GM18870 (cell line): ENCODE measurements at regions not wholly inside any gene's neighbourhood (a gene's known extent, or its start where the extent isn't known, plus 50 kb on each side); places are given as distances from the start of the nearest gene placed in this dataset.

Experiments used
- ATAC-seq: cut with Tn5 transposase; IDR thresholded peaks from one replicate; pipeline ENCODE4 v1.9.1; 2021; ENCODE audit warnings: moderate library complexity; ENCODE audit not compliant: unreplicated experiment

DNA sequence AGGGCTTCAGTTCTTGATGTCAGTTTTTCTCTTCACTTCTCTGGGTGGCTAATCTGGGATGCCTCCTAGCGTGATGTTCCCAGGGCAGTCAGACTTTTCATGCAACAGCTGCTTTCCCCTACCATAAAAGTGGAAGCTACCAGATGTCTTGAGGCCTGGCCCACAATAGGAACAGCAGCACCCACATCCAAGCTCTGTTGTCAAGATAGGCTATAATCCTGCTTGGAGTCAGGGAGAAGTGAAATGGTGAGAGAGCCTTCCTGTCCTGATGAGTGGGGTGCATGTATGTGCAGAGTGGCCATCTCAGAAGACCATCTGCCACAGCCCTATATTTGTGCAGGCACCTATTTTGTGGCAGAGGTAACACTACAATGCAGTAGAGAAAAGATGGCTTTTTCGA is 108.0 kb downstream of the HTR5A start:
- no peak for ATAC-seq

DNA sequence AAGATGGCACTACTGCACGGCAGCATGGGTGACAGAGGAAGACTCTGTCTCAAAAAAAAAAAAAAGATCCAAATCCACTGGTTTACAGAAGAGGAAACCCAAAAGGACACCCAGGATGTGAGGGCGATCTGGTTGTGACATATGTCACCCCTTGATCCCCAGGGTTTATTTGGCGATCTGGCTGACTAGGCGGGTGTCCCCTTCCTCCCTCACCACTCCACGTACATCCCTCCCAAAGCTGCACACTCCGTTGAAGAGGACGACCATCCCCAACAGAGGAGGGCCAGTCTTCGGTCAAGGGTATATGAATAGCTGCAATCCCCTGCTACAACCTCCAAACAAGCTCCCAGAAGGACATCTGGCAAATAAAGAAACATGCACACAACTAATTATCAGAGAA is 111.6 kb downstream of the HTR5A start:
- ATAC-seq, result no peak

GRCh38 chr7:155182406-155182970 is 112.4 kb downstream of the HTR5A start:
- ATAC-seq, result no peak

DNA sequence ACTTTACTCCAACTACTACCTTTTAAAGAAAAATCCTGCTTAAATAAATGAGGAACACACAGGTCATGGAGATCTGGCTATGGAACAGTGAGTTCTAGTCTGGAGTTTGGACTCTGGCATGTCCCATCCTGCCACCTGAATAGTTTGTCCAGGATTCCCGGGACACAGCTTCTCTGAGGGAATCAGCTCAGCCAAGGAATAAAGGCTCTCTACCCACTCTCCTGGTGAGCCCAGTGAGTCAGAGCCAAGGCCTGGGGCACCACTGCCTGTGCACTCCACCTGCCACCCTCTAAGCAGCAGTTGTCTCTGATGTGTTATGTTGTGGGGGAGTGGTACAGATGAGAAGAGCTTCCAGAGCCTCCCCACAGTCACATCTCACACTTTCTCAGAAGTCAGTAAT is 113.5 kb downstream of the HTR5A start:
- no peak for ATAC-seq

- no peak for ATAC-seq
Measured at GRCh38 chr7:155184923-155185322, 112.8 kb upstream of the INSIG1 start.

DNA sequence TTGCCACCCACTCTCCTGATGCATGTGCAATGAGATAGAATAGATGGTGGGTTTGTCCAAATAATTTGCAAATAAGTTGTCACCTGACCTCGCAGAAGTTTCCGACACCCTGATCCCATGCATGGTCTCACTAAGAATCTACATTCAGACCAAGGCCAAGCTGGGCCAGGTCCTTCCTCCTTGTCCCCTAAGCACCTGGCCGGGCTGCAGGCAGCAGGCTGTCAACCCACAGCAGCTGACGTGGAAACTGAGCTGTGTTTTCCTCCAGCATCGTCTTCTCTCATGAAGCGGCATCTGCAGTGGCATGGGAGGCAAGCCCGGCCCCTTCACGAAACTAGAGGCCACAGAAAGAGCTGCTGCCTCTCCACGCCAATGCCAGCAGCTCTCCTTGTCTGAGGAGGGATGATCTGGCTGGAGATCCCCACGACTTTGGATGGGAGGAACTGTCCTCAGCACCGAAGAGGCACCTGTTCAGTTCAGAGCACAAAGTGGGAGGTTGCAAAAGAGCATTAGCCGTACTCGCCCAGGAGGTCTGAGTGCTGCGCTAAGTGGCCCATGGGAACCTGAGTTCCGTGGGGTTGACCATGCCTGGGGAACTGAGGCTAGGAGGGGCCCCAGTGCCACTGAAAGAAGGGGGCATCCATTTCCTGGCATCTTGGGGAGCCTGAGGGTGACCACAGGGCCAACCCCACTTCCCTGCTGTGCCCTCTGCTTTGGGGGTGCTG is 110.5 kb upstream of the INSIG1 start:
- ATAC-seq, result no peak

- no peak for ATAC-seq
Measured at GRCh38 chr7:155188357-155188756, 109.3 kb upstream of the INSIG1 start.

- ATAC-seq, result no peak
Measured at GRCh38 chr7:155188821-155189581, 108.7 kb upstream of the INSIG1 start.

- ATAC-seq, result no peak
Measured at GRCh38 chr7:155189590-155189989, 108.1 kb upstream of the INSIG1 start.

DNA sequence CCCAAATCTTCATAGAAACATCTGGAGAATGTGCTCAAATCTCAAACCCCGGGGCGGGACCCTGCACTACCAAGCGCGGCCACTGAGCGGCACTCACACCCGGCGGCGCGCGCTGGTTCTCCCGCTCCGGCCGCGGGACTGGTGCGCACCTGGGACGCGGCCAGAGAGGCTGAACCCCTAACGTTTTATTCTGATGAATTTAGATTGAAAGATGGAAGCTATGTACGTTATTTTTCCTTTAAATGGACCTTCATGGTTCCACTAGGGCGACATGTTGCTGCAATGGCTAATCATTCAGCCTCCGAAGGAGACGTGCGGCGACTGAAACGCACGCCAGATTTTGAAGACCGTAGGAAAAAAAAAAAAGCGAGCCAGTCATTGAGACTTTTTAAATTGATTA is 107.0 kb upstream of the INSIG1 start:
- ATAC-seq, result no peak

GRCh38 chr7:155191137-155191536 is 106.5 kb upstream of the INSIG1 start:
- ATAC-seq, result no peak

DNA sequence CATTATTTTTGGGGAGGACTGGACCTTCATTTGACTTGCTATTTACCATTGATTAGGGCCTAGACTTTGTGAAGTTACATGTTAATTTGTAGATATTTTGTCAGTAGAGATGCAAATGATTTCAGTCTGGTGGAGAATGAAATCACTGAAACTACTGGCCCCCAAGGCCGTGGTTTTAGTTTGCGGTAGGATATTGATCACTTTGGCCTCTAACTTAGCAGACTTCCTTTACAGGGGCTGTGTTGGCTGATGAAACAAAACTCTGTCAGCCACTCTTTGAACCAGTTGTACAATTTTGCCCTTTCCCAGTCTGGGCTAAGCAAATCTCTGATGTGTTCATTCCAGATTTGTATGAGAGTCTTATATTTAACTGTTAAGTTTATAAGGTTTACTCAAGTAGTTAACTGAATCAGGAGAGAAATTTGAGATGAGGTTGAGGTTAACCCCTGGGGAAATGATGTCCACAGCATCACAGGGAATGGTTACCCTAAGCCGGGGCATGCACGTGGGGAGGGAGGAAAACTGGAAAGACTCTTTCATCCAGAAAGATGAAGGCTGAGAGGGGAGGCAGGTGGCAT is 105.7 kb upstream of the INSIG1 start:
- ATAC-seq, result peak; percentile 72

DNA sequence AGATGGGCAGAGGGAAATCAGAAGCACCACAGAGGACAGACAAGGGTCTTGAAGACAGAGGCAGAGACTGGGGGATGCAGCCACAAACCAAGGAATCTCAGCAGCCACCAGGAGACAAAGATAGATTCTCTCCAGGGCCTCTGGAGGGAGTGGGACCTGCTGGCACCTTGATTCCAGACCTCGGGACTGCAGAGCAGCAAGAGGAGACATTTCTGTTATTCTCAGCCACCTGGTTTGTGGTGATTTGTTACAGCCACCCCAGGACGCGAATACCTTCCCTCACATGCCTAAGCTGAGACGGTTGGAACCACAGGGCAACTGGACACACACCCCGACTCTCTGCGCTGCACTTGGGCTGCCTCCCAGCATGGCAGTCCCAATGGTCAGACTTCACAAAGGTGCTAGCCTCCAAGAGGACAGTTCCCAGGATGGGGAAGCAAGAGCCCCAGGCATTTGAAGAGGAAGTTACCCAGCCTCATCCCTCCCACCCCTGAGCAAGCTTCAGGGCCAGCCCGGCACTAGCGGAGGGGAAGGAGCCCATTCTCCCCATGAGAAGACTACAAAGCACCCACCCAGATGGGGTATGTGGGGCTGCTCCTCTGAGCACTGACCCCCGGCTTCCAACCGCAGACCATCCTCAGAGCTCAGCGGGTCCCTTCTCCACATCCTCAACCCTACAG is 104.6 kb upstream of the INSIG1 start:
- no peak for ATAC-seq

DNA sequence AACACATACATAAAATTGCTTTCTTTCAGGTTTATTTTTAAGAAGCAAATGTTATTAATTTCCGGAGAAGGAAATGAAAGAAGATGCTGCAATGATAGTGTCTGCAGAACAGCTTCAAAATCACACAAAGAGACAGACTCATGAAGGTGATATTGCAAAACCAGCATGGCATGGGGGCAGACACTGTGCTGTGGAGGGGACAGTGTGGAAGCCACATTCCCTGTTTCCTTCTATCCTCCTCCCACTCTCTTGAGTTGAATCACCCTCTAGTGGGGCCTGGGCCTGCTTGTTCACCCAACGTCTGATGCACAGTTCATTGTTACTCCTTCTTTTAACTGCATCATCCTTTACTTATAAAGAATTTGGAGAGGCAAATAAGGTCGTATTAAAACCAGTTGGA is 104.0 kb upstream of the INSIG1 start:
- no peak for ATAC-seq

- no peak for ATAC-seq
Measured at GRCh38 chr7:155194382-155195140, 103.1 kb upstream of the INSIG1 start.

- ATAC-seq, result no peak
Measured at GRCh38 chr7:155195939-155196523, 101.6 kb upstream of the INSIG1 start.

DNA sequence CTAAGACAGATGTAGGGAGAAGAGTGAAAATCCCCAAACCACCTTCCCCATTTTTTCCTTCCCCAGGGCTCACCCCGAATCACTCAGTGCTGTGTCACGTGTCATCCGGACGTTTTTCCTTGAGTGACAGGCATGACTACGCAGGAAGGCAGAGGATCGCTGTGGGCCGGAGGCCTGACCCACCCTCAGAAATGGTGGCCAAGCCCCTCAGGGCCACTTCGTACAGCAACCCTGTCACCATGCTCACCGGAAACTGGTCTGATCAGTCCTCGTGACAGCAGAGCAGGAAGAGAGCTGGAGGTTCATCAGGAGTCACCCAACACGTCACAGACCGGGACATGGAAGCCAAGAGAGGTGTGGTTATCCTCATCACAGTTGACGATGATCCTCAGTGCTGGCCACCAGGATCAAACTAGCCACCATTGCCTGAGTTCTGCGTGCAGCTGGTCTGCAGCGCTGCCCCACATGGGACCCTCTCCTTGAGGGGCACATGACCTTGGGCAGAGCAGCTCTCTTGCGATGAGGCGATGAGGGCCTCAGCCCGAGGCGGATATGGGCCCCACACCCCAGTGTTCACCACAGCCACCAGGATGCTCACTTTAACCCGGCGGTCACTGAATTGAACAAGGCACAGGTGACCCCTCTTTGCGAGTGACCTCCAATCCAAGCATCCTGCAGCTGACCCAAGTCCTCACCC is 99.3 kb upstream of the INSIG1 start:
- no peak for ATAC-seq

- peak; percentile 73 for ATAC-seq
Measured at GRCh38 chr7:155198901-155199845, 98.5 kb upstream of the INSIG1 start.
